ENCODE measurements at regions not wholly inside any gene's neighbourhood (a gene's known extent, or its start where the extent isn't known, plus 50 kb on each side); places are given as distances from the start of the nearest gene placed in this dataset.

DNA sequence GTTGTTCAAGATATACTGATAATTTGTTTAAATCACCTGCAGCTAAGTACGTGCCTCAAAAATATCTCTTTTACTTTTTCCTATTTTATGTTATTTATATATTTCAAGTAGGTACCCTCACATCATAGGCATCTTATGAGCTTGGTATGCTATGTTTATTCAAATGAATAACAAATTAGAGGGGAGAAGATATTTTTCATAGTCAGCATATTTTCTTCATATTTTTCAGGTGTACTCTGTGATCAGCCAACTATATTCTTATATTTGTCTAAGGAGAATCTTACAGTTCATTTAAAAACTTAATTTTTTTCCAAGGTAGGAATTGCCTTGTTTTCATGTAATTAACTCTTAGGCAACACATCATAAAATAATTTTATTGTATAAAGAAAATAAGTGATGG lies 421.1 kb upstream of the GRM7 start:
- no peak for DNase-seq (ENCODE audit: low read depth)
- no peak overlapping the region for H3K4me3 ChIP-seq (ENCODE audit: low read length)
- TF ChIP-seq, protein P1, sequence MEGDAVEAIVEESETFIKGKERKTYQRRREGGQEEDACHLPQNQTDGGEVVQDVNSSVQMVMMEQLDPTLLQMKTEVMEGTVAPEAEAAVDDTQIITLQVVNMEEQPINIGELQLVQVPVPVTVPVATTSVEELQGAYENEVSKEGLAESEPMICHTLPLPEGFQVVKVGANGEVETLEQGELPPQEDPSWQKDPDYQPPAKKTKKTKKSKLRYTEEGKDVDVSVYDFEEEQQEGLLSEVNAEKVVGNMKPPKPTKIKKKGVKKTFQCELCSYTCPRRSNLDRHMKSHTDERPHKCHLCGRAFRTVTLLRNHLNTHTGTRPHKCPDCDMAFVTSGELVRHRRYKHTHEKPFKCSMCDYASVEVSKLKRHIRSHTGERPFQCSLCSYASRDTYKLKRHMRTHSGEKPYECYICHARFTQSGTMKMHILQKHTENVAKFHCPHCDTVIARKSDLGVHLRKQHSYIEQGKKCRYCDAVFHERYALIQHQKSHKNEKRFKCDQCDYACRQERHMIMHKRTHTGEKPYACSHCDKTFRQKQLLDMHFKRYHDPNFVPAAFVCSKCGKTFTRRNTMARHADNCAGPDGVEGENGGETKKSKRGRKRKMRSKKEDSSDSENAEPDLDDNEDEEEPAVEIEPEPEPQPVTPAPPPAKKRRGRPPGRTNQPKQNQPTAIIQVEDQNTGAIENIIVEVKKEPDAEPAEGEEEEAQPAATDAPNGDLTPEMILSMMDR (conservative IDR thresholded peaks at IDR 0.05; ENCODE audit: low read depth, low read length), result no peak

DNA sequence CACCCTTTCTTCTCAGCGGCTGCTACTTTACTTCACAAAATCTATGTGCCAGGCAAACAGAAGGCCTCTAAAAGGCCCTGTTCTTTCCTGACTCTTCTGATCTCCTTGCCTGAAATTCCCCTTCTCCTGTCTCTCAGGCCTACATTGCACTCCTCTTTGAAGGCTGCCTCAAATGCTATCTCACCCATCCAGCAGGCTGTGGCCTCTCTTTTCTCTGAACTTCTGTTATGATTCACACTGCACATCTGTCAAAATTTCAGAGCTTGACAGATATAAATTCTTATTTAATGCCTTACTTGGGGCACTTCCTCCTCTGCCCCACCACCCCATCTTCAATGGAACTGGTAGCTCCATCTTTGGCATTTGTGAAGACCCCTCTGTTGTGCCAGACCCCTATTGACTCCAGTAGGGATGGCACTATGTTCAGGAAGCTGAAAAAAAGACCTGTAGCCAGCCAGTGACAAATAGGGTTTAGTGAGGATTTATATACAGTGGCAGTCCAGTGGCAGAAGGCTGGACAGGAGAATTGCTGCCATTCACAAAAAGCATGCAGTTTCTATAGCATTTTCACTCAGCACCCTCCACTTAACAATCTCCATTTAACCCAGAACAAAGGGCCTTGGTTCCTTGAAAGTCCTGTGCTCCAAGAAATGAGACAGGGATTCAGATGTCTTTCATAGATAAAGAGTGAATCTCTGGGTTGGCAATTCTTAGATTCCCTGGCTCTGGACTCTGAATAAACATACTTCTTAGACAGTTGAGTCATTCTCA lies 415.8 kb upstream of the GRM7 start:
- no peak for DNase-seq (ENCODE audit: low read depth)
- H3K4me3 ChIP-seq (ENCODE audit: low read length), result no peak overlapping the region
- TF ChIP-seq, protein P1 (conservative IDR thresholded peaks at IDR 0.05; ENCODE audit: low read depth, low read length), result no peak

- DNase-seq (ENCODE audit: low read depth), result no peak
- H3K4me3 ChIP-seq (ENCODE audit: low read length), result no peak overlapping the region
- TF ChIP-seq, protein P1 (conservative IDR thresholded peaks at IDR 0.05; ENCODE audit: low read depth, low read length), result no peak
Observed at GRCh38 chr3:6447166-6447801, 413.6 kb upstream of the GRM7 start.

- DNase-seq (ENCODE audit: low read depth), result no peak
- no peak overlapping the region for H3K4me3 ChIP-seq (ENCODE audit: low read length)
- TF ChIP-seq, protein P1 (conservative IDR thresholded peaks at IDR 0.05; ENCODE audit: low read depth, low read length), result no peak
Observed at GRCh38 chr3:6448011-6448410, 412.9 kb upstream of the GRM7 start.

DNA sequence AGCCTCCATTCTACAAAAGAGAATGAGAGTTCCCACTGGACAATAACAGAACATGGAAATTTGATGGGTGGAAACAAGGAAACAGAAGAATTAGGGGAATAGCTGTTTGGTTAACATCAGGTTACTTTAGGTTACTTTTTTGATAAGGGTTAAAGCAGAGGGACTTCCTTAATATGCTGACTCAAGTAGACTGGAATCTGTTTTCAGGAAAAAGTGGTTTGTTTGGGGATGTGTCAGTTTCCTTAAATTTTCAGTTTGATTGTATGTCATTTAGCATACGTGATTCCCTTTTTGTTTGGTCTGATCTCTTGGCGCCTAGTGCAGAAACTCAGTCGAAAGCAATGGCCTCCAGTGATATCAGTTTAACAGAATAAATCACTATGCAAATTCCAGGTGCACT lies 411.8 kb upstream of the GRM7 start:
- H3K4me3 ChIP-seq (ENCODE audit: low read length), result no peak overlapping the region
- TF ChIP-seq, protein P1 (conservative IDR thresholded peaks at IDR 0.05; ENCODE audit: low read depth, low read length), result no peak
- DNase-seq (ENCODE audit: low read depth), result no peak

- TF ChIP-seq, protein P1 (conservative IDR thresholded peaks at IDR 0.05; ENCODE audit: low read depth, low read length), result no peak
- DNase-seq (ENCODE audit: low read depth), result no peak
- H3K4me3 ChIP-seq (ENCODE audit: low read length), result no peak overlapping the region
Observed at GRCh38 chr3:6452974-6453373, 407.9 kb upstream of the GRM7 start.

- no peak for DNase-seq (ENCODE audit: low read depth)
- TF ChIP-seq, protein P1 (conservative IDR thresholded peaks at IDR 0.05; ENCODE audit: low read depth, low read length), result no peak
- H3K4me3 ChIP-seq (ENCODE audit: low read length), result no peak overlapping the region
Observed at GRCh38 chr3:6455031-6455430, 405.9 kb upstream of the GRM7 start.
